Ovary (tissue), 7 donors: ENCODE measurements at regions not wholly inside any gene's neighbourhood (a gene's known extent, or its start where the extent isn't known, plus 50 kb on each side); places are given as distances from the start of the nearest gene placed in this dataset.
"Not testable (repeated sequence)": the region's sequence is repeated elsewhere in the genome, so short reads cannot be mapped to it uniquely, and the experiment has no call there.

Experiments used
- DNase-seq, 5 donors: peaks; one replicate each; pipeline ENCODE4 v3.0.0-alpha.2; 2019 to 2020
- H3K27ac ChIP-seq, 2 donors: fragments of 200-600 bp; one replicate each; pipeline versions ENCODE4 v1.5.1 to v1.8.0; 2019 to 2022
- H3K27me3 ChIP-seq: fragments of 200-600 bp; one replicate; pipeline ENCODE4 v1.8.0; 2022
- H3K36me3 ChIP-seq: fragments of 200-600 bp; sonication (generic); one replicate; pipeline ENCODE4 v1.5.1; 2019
- H3K4me1 ChIP-seq: one replicate; pipeline ENCODE4 v1.8.1; 2013; ENCODE audit warnings: mild to moderate bottlenecking, moderate library complexity; ENCODE audit not compliant: insufficient read depth
- H3K4me3 ChIP-seq: fragments of 200-600 bp; sonication (generic); one replicate; pipeline ENCODE4 v1.5.1; 2017
- H3K9me3 ChIP-seq, 2 donors: fragments of 200-600 bp in 1 of 2; sonication (generic) in 1 of 2; one replicate each; pipeline versions ENCODE4 v1.5.1 to v1.8.1; 2013 to 2019; ENCODE audit warnings: mild to moderate bottlenecking in 1 of 2, moderate library complexity in 1 of 2
- EP300 ChIP-seq: sonication (generic); formaldehyde crosslinking; IDR thresholded peaks from one replicate; pipeline ENCODE4 v1.6.1; 2017; ENCODE audit warnings: antibody characterized with exemption
- POLR2A ChIP-seq: fragments of 450-650 bp; IDR thresholded peaks from one replicate; pipeline ENCODE4 v1.6.1; 2017; ENCODE audit warnings: antibody characterized with exemption, mild to moderate bottlenecking, moderate library complexity
- WGBS, 3 donors: extraction: QIAGEN DNeasy Blood & Tissue Kit in 1 of 3; methylation state at CpG; one replicate each; pipeline versions ENCODE4 v1.1.5 to v1.1.7; 2013 to 2017; 5-methylcytosine and 5-hydroxymethylcytosine counted together
- intact Hi-C, 4 donors: fragments of 100-400 bp; cut with DNase I; formaldehyde crosslinking; loops; one replicate each; pipeline versions ENCODE4 v1.11.0 to v1.15.1; 2022 to 2023
- TF ChIP-seq, protein P1 (sequence below), 3 donors: fragments of 450-650 bp in 2 of 3; fragments of 200-600 bp in 1 of 3; IDR thresholded peaks; one replicate each; pipeline versions ENCODE4 v1.5.1 to v1.8.0; 2016 to 2022; ENCODE audit warnings: antibody characterized with exemption in 3 of 3, mild to moderate bottlenecking in 1 of 3
- donor health status: DM: no; HTN: no; CAD: no; lungs with moderate emphysema.
- donor health status: DM: no; HTN: no; CAD: no.
- donor health status: Bipolar disorder and iron deficiency.
- donor health status: DM: no; HTN: no; CAD: no.
- donor health status: DM: yes; HTN: yes; CAD: no.

DNA sequence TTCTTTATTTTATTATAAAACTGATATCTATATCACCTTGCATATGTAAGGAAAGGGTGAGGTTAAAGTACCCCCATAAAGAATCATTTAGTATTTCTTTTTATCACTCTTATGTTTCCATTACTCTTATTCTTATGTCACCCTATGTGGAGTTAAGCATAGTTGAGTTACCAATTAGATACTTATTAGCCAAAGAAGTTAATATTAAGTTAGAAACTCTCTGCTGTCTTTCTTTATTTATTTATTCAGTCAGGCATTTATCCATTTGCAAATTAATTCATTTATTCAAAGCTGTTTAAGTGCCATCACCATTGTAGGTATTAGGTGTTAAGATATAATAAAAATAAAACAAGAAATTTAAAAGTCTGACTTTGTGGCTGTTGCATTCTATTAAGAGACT is 1279.1 kb upstream of the CITED2 start:
- H3K4me3 ChIP-seq = no peak overlapping the region
- TF ChIP-seq POLR2A (no peak), EP300 (no peak)
- TF ChIP-seq, protein P1, sequence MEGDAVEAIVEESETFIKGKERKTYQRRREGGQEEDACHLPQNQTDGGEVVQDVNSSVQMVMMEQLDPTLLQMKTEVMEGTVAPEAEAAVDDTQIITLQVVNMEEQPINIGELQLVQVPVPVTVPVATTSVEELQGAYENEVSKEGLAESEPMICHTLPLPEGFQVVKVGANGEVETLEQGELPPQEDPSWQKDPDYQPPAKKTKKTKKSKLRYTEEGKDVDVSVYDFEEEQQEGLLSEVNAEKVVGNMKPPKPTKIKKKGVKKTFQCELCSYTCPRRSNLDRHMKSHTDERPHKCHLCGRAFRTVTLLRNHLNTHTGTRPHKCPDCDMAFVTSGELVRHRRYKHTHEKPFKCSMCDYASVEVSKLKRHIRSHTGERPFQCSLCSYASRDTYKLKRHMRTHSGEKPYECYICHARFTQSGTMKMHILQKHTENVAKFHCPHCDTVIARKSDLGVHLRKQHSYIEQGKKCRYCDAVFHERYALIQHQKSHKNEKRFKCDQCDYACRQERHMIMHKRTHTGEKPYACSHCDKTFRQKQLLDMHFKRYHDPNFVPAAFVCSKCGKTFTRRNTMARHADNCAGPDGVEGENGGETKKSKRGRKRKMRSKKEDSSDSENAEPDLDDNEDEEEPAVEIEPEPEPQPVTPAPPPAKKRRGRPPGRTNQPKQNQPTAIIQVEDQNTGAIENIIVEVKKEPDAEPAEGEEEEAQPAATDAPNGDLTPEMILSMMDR (IDR thresholded peaks at IDR 0.05) = no peak
- no peaks in the 10 kb centered on the region for H3K9me3 ChIP-seq
- H3K36me3 ChIP-seq = no peaks in the 10 kb centered on the region
- H3K4me1 ChIP-seq = no peaks in the 10 kb centered on the region
- intact Hi-C loops = no loop called here
- no peak overlapping the region for H3K27ac ChIP-seq
- no peaks in the 10 kb centered on the region for H3K27me3 ChIP-seq
- DNase-seq = no peak

DNA sequence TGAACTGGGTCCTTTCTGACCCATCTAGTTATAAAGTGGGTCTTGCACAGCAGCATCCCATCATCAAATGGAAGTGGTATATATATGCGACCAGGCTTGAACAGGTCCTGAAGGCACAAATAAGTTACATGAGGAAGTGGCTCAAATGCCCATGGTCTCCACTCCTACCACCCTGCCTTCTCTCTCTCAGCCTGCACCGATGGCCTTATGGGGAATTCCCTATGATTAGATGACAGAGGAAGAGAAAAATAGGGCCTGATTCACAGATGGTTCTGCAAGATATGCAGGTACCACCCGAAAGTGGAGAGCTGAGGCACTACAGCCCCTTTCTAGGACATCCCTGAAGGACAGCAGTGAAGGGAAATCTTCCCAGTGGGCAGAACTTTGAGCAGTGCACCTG is 1275.1 kb upstream of the CITED2 start:
- H3K9me3 ChIP-seq, H3K27me3 ChIP-seq, H3K36me3 ChIP-seq, DNase-seq, H3K4me1 ChIP-seq, H3K27ac ChIP-seq, H3K4me3 ChIP-seq, intact Hi-C loops: not testable (repeated sequence)
- 92 to 95% (median 94%) methylated on average over 3 of the region's 3 CpGs for WGBS, 3 donors

- intact Hi-C loops, H3K4me3 ChIP-seq, H3K36me3 ChIP-seq, H3K27ac ChIP-seq, H3K4me1 ChIP-seq, DNase-seq, H3K9me3 ChIP-seq, H3K27me3 ChIP-seq: not testable (repeated sequence)
Measured at GRCh38 chr6:140647322-140647721, 1272.9 kb upstream of the CITED2 start.

- TF ChIP-seq, protein P1 (IDR thresholded peaks at IDR 0.05) = no peak
- TF ChIP-seq EP300 = no peak
- no peak for TF ChIP-seq POLR2A
- intact Hi-C loops = no loop called here
- Histone ChIP-seq H3K4me3 (no peak overlapping the region), H3K4me1 (no peaks in the 10 kb centered on the region), H3K9me3 (no peaks in the 10 kb centered on the region), H3K27me3 (no peaks in the 10 kb centered on the region), H3K36me3 (no peaks in the 10 kb centered on the region), H3K27ac (no peak overlapping the region)
- no peak for DNase-seq
- WGBS, 3 donors = 93 to 98% (median 95%) methylated on average over 2 of the region's 2 CpGs
Measured at GRCh38 chr6:140644017-140644416, 1269.6 kb upstream of the CITED2 start.

DNA sequence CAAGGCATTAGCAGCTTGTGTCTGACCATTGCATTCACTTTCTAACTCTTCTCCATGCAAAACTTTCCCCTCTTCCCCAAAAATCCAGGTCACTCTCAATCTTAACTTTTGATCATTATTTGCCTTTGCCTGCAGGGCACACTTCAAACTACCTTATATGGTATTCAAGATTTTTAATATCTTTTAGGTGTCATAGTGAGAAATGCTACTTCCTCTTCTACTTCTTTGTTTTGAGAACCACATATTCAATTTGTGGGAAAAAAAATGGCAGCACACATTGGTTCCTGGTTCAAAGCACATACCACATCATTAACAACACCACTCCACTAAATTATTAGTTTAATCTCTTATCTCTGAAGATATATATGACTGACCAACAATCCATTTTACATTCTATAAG is 1267.0 kb upstream of the CITED2 start:
- no peak overlapping the region for H3K27ac ChIP-seq
- no peaks in the 10 kb centered on the region for H3K36me3 ChIP-seq
- H3K4me3 ChIP-seq = no peak overlapping the region
- H3K9me3 ChIP-seq = no peaks in the 10 kb centered on the region
- TF ChIP-seq, protein P1 (IDR thresholded peaks at IDR 0.05) = no peak
- TF ChIP-seq POLR2A (no peak), EP300 (no peak)
- intact Hi-C loops = no loop called here
- no peaks in the 10 kb centered on the region for H3K27me3 ChIP-seq
- no peak for DNase-seq
- no peaks in the 10 kb centered on the region for H3K4me1 ChIP-seq

GRCh38 chr6:140636908-140637402 is 1262.5 kb upstream of the CITED2 start:
- no peaks in the 10 kb centered on the region for H3K36me3 ChIP-seq
- TF ChIP-seq POLR2A = no peak
- H3K4me3 ChIP-seq = no peak overlapping the region
- 70 to 74% (median 71%) methylated on average over 2 of the region's 2 CpGs for WGBS, 3 donors
- H3K27me3 ChIP-seq = no peaks in the 10 kb centered on the region
- intact Hi-C loops = no loop called here
- H3K4me1 ChIP-seq = no peaks in the 10 kb centered on the region
- H3K9me3 ChIP-seq = no peaks in the 10 kb centered on the region
- H3K27ac ChIP-seq = no peak overlapping the region
- no peak for DNase-seq
